Thymus (tissue), 11 donors: ENCODE measurements at regions not wholly inside any gene's neighbourhood (a gene's known extent, or its start where the extent isn't known, plus 50 kb on each side); places are given as distances from the start of the nearest gene placed in this dataset.

ENCODE experiments used
- DNase-seq, 9 donors: peaks; one replicate each; pipeline ENCODE4 v3.0.0-alpha.2; 2013; ENCODE audit warnings: low spot score in 9 of 9, low read depth in 6 of 9, missing footprints in 1 of 9
- H3K27ac ChIP-seq, 2 donors: one replicate each; pipeline ENCODE4 v1.5.1; 2013; ENCODE audit warnings: control low read depth in 1 of 2, low read depth in 1 of 2, low read length in 1 of 2, mild to moderate bottlenecking in 1 of 2, moderate library complexity in 1 of 2
- H3K27me3 ChIP-seq, 2 donors: one replicate each; pipeline ENCODE4 v1.5.1; 2013; ENCODE audit warnings: low read length in 1 of 2; ENCODE audit not compliant: control insufficient read depth in 2 of 2, insufficient read depth in 1 of 2
- H3K36me3 ChIP-seq, 2 donors: one replicate each; pipeline ENCODE4 v1.5.1; 2013; ENCODE audit warnings: low read length in 1 of 2, mild to moderate bottlenecking in 1 of 2, moderate library complexity in 1 of 2; ENCODE audit not compliant: control insufficient read depth in 2 of 2, insufficient read depth in 2 of 2
- H3K4me1 ChIP-seq, 2 donors: one replicate each; pipeline ENCODE4 v1.5.1; 2013; ENCODE audit warnings: low read length in 2 of 2; ENCODE audit not compliant: control insufficient read depth in 2 of 2, insufficient read depth in 2 of 2
- H3K4me3 ChIP-seq, 2 donors: one replicate each; pipeline ENCODE4 v1.5.1; 2013; ENCODE audit warnings: low read length in 2 of 2, control low read depth in 1 of 2, mild to moderate bottlenecking in 1 of 2
- H3K9me3 ChIP-seq, 2 donors: one replicate each; pipeline ENCODE4 v1.5.1; 2013; ENCODE audit warnings: low read length in 1 of 2, mild to moderate bottlenecking in 1 of 2; ENCODE audit not compliant: control insufficient read depth in 2 of 2, insufficient read depth in 1 of 2
- WGBS: extraction: QIAGEN DNeasy Blood & Tissue Kit; methylation state at CpG from one replicate; pipeline ENCODE4 v1.1.7; 2013; 5-methylcytosine and 5-hydroxymethylcytosine counted together
- donor health status: healthy.

- Histone ChIP-seq H3K27ac (no peak overlapping the region), H3K9me3 (peaks cover 4 to 8% of the 10 kb centered on the region in 2 donors), H3K4me1 (no peaks in the 10 kb centered on the region), H3K36me3 (no peaks in the 10 kb centered on the region), H3K27me3 (no peaks in the 10 kb centered on the region), H3K4me3 (no peak overlapping the region)
- 92% methylated on average over 3 of the region's 3 CpGs for WGBS
- no peak for DNase-seq
These were observed 923.7 kb downstream of the PDHA2 start for GRCh38 chr4:96763546-96763945.

- Histone ChIP-seq H3K9me3 (peaks cover 4 to 8% of the 10 kb centered on the region in 2 donors), H3K27me3 (no peaks in the 10 kb centered on the region), H3K4me1 (no peaks in the 10 kb centered on the region), H3K36me3 (no peaks in the 10 kb centered on the region), H3K4me3 (no peak overlapping the region), H3K27ac (no peak overlapping the region)
- no peak for DNase-seq
- WGBS = 95% methylated on average over 5 of the region's 5 CpGs
These were observed 926.5 kb downstream of the PDHA2 start for GRCh38 chr4:96766359-96766758.

- Histone ChIP-seq H3K9me3 (peaks cover 4 to 8% of the 10 kb centered on the region in 2 donors), H3K27me3 (no peaks in the 10 kb centered on the region), H3K27ac (no peak overlapping the region), H3K36me3 (no peaks in the 10 kb centered on the region), H3K4me1 (no peaks in the 10 kb centered on the region), H3K4me3 (no peak overlapping the region)
- no peak for DNase-seq
- WGBS = 97% methylated on average over 5 of the region's 5 CpGs
These were observed 928.1 kb downstream of the PDHA2 start for GRCh38 chr4:96767815-96768480.

DNA sequence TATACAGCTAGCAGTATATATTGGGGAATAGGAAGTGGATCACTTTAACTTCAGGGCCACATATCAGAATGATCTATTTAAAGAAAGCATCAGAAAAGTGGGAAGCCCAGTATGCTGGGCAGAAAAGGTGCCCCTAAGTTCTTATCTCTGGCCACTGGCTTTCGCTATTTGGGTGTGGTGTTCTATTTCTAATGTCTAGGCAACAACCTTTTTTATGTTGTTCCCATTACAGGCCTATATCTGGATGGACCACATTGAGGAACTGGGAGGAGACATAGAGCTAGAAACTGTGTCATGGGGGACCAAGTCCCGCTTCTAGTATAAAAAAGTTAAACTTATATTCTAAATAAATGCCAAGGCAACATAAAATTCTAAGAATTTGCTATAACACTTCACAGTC, 935.6 kb downstream of the PDHA2 start:
- Histone ChIP-seq H3K4me1 (no peaks in the 10 kb centered on the region), H3K27ac (no peak overlapping the region), H3K9me3 (no peaks in the 10 kb centered on the region), H3K4me3 (no peak overlapping the region), H3K36me3 (no peaks in the 10 kb centered on the region), H3K27me3 (no peaks in the 10 kb centered on the region)
- DNase-seq = no peak
- 93% methylated on average over 2 of the region's 2 CpGs for WGBS

DNA sequence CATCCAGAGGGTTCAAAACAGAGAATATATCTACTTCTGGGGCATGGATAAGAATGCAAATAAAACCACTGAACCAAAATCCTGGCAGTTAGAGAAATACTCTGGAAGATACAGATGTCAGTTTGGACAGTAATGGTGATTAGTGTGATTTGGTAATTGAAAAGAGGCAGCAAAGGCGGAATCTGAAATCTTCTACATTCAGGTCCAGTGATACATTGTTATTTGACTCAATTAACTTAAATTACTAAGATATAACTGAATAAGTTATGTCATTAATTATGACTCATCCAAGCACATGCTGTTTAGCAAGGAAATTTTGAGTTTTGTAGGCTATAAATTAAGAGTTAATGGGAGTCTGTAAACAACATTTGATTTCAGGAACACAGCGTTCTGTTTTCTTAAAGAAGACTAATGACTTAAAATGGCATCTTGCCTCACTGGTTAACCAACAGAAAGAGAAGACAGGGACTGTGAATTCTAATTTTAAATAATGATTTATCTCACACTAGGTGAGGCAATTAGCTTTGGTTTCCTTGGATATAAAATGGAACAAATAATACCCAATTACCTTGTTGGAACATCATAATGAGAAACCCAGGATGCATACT, 937.1 kb downstream of the PDHA2 start:
- H3K4me1 ChIP-seq = no peaks in the 10 kb centered on the region
- H3K27me3 ChIP-seq = no peaks in the 10 kb centered on the region
- 96% methylated on average over 2 of the region's 2 CpGs for WGBS
- H3K9me3 ChIP-seq = no peaks in the 10 kb centered on the region
- no peaks in the 10 kb centered on the region for H3K36me3 ChIP-seq
- DNase-seq = no peak
- no peak overlapping the region for H3K4me3 ChIP-seq
- H3K27ac ChIP-seq = no peak overlapping the region

- 91% methylated on average over 4 of the region's 4 CpGs for WGBS
- H3K27ac ChIP-seq = no peak overlapping the region
- no peaks in the 10 kb centered on the region for H3K27me3 ChIP-seq
- no peaks in the 10 kb centered on the region for H3K4me1 ChIP-seq
- H3K9me3 ChIP-seq = no peaks in the 10 kb centered on the region
- no peaks in the 10 kb centered on the region for H3K36me3 ChIP-seq
- no peak overlapping the region for H3K4me3 ChIP-seq
- DNase-seq = no peak
These were observed 944.4 kb downstream of the PDHA2 start for GRCh38 chr4:96784336-96784735.

DNA sequence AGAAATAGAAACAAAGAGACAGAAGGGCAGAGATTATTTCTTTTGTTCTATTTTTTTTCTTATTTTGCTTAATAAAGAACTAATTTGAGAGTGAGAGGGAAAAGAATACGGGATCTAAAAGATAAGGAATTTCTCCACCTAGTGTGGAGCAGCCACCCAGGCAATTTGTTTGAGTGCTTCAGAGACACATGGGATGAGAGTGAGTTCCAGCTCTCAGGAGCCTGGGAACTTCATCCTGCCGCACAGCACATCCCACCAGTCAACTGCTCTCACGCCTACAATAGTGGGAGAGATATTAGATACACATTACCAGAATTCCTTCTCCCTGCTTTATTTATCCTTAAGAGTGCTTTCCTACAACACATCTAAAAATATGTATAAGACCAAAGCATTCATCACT, 946.4 kb downstream of the PDHA2 start:
- DNase-seq = no peak
- Histone ChIP-seq H3K4me3 (no peak overlapping the region), H3K36me3 (no peaks in the 10 kb centered on the region), H3K9me3 (no peaks in the 10 kb centered on the region), H3K4me1 (no peaks in the 10 kb centered on the region), H3K27ac (no peak overlapping the region), H3K27me3 (no peaks in the 10 kb centered on the region)
- WGBS = 91% methylated on average over 3 of the region's 3 CpGs

GRCh38 chr4:96787766-96788165, 947.9 kb downstream of the PDHA2 start:
- 100% methylated on average over 1 of the region's 1 CpG for WGBS
- Histone ChIP-seq H3K27me3 (no peaks in the 10 kb centered on the region), H3K36me3 (no peaks in the 10 kb centered on the region), H3K9me3 (no peaks in the 10 kb centered on the region), H3K4me3 (no peak overlapping the region), H3K4me1 (no peaks in the 10 kb centered on the region), H3K27ac (no peak overlapping the region)
- DNase-seq = no peak

GRCh38 chr4:96809563-96809962, 969.7 kb downstream of the PDHA2 start:
- 57% methylated on average over 2 of the region's 2 CpGs for WGBS
- H3K4me1 ChIP-seq = no peaks in the 10 kb centered on the region
- no peak for DNase-seq
- no peaks in the 10 kb centered on the region for H3K9me3 ChIP-seq
- no peak overlapping the region for H3K27ac ChIP-seq
- no peaks in the 10 kb centered on the region for H3K27me3 ChIP-seq
- no peak overlapping the region for H3K4me3 ChIP-seq
- no peaks in the 10 kb centered on the region for H3K36me3 ChIP-seq
